Right lobe of liver (tissue), 4 donors: ENCODE measurements at regions not wholly inside any gene's neighbourhood (a gene's known extent, or its start where the extent isn't known, plus 50 kb on each side); places are given as distances from the start of the nearest gene placed in this dataset.

Experiments
- POLR2A ChIP-seq: fragments of 450-650 bp; IDR thresholded peaks from one replicate; pipeline ENCODE4 v1.6.1; 2017; ENCODE audit warnings: antibody characterized with exemption, mild to moderate bottlenecking
- TF ChIP-seq, protein P1 (sequence below), 4 donors: fragments of 200-600 bp in 3 of 4; fragments of 450-650 bp in 1 of 4; IDR thresholded peaks; one replicate each; pipeline versions ENCODE4 v1.5.1 to v1.8.0; 2016 to 2022; ENCODE audit warnings: antibody characterized with exemption in 4 of 4, mild to moderate bottlenecking in 2 of 4
- donor health status: DM: no; HTN: no; CAD: no.
- donor health status: DM: no; HTN: no; CAD: no.
- donor health status: DM: no; HTN: yes; CAD: no.

DNA sequence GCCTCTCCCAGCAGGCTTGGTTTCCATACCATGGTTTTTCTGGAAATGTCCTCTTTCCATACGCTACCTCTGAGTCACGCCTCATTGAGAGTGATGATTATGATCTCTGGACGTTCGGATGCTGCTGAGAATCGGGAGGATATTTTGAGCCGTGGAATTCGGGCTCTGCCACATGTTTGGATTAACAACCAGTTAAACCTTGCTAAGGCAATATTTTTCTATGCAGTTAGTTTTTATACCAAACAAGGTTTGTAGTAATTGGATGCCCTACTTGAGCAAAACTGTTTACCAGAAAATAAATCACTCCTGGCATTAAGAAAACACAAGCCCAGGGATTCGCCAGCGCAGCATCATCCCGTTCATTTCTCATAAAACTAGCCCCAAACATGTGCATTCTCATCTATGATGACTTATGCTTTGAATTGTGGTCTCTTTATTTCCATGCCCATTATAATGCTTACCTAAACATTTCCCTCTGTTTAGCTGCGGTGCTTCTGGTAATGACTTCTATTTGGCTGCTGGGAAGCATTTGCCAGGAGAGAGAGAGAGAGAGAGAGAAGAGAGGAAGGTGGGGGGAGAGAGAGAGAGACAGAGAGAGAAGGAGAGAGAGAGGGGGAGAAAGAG, 198.9 kb downstream of the CLIC5 start:
- TF ChIP-seq, protein P1, sequence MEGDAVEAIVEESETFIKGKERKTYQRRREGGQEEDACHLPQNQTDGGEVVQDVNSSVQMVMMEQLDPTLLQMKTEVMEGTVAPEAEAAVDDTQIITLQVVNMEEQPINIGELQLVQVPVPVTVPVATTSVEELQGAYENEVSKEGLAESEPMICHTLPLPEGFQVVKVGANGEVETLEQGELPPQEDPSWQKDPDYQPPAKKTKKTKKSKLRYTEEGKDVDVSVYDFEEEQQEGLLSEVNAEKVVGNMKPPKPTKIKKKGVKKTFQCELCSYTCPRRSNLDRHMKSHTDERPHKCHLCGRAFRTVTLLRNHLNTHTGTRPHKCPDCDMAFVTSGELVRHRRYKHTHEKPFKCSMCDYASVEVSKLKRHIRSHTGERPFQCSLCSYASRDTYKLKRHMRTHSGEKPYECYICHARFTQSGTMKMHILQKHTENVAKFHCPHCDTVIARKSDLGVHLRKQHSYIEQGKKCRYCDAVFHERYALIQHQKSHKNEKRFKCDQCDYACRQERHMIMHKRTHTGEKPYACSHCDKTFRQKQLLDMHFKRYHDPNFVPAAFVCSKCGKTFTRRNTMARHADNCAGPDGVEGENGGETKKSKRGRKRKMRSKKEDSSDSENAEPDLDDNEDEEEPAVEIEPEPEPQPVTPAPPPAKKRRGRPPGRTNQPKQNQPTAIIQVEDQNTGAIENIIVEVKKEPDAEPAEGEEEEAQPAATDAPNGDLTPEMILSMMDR (IDR thresholded peaks at IDR 0.05), result no peak
- no peak for TF ChIP-seq POLR2A
